Effector memory CD8-positive, alpha-beta T cell (primary cell): ENCODE measurements at regions not wholly inside any gene's neighbourhood (a gene's known extent, or its start where the extent isn't known, plus 50 kb on each side); places are given as distances from the start of the nearest gene placed in this dataset.

ENCODE experiments used
- ATAC-seq: fragments of 150-1000 bp; cut with Tn5 transposase; replicated peaks from 2 replicates; pipeline ENCODE4 v1.10.0; 2021; ENCODE audit warnings: mild to moderate bottlenecking, moderate library complexity
- DNase-seq, 3 experiments: peaks; one replicate each; pipeline ENCODE4 v3.0.0; 2021
- H3K27ac Mint-ChIP-seq, 2 donors: one replicate each; pipeline ENCODE4 v1.8.0; 2022; ENCODE audit warnings: mild to moderate bottlenecking in 2 of 2, mixed read lengths in 2 of 2, moderate library complexity in 2 of 2
- H3K27me3 Mint-ChIP-seq, 2 donors: one replicate each; pipeline ENCODE4 v1.8.0; 2022; ENCODE audit warnings: mixed read lengths in 2 of 2
- H3K36me3 Mint-ChIP-seq: one replicate; pipeline ENCODE4 v1.8.0; 2022; ENCODE audit warnings: mild to moderate bottlenecking, moderate library complexity, mixed read lengths; ENCODE audit not compliant: insufficient read depth
- H3K4me1 Mint-ChIP-seq, 2 donors: one replicate each; pipeline ENCODE4 v1.8.0; 2022; ENCODE audit warnings: low read depth in 2 of 2, mixed read lengths in 2 of 2
- H3K4me3 Mint-ChIP-seq, 2 donors: one replicate each; pipeline ENCODE4 v1.8.0; 2022; ENCODE audit warnings: mild to moderate bottlenecking in 2 of 2, mixed read lengths in 2 of 2, moderate library complexity in 2 of 2
- H3K9me3 Mint-ChIP-seq, 2 donors: one replicate each; pipeline ENCODE4 v1.8.0; 2022; ENCODE audit warnings: mixed read lengths in 2 of 2

DNA sequence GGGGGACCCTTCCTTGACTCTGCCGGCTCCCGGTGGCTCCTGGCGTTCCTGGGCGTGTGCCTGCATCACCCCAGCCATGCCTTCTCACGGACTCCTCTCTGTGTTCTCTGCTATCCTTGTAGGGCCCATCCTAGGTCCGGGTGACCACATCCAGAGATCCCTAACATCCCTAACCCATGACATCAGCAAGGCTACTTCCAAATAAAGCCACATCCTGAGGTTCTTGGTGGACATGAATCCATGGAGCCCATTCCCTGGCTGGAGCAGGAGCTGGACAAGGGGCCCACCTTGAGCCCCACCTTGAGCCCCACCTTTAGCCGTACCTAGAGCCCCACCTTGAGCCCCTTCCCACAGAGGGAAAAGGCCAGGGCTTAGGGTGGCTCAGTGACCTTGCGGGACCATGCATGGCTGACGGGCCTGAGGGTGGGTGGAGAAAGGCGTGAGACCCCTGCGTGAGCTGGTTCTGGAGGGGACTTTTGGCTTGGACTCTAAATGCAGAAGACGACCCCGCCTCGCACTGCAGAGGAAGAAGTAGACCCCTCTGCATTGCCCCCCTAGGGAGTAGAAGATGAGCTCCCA lies 58.5 kb upstream of the INPP5A start:
- H3K27me3 Mint-ChIP-seq = peaks cover 28 to 61% of the 10 kb centered on the region in 2 donors
- no peak overlapping the region for H3K4me3 Mint-ChIP-seq
- H3K36me3 Mint-ChIP-seq = no peaks in the 10 kb centered on the region
- H3K4me1 Mint-ChIP-seq = no peaks in the 10 kb centered on the region
- no peak for DNase-seq
- H3K27ac Mint-ChIP-seq = no peak overlapping the region
- ATAC-seq = no peak
- no peaks in the 10 kb centered on the region for H3K9me3 Mint-ChIP-seq

DNA sequence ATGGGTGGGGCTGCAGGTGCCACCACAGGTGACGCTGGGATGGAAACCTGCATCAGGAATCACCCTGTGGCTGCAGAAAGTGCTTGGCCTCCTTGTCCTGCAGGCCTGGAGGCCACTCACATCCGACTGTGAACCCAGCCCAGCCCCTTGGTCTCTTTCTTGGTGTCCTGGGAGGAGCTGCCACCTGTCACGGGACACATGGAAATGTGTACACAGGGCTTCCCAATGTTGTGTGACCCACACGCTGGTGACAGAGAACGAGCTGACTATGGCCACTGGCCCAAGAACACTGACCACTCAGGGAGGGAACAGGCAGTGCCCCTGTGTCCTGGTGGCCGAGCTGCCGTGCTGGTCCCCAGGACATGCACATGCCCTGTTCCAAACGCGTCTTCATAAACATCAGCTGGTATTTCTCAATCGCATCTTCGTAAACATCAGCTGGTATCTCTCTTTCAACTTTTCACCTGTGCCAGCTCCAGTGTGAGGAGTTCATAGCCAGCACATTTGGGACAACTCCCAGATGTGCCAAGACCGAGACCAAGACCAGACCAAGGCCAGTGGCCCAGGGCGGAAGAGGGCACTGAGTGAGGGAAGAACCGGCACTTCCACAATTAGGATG lies 57.9 kb upstream of the INPP5A start:
- Mint-ChIP-seq H3K27me3 (peaks cover 28 to 62% of the 10 kb centered on the region in 2 donors), H3K9me3 (no peaks in the 10 kb centered on the region), H3K36me3 (no peaks in the 10 kb centered on the region), H3K4me3 (no peak overlapping the region), H3K27ac (no peak overlapping the region), H3K4me1 (no peaks in the 10 kb centered on the region)
- ATAC-seq (no peak), DNase-seq (no peak)

DNA sequence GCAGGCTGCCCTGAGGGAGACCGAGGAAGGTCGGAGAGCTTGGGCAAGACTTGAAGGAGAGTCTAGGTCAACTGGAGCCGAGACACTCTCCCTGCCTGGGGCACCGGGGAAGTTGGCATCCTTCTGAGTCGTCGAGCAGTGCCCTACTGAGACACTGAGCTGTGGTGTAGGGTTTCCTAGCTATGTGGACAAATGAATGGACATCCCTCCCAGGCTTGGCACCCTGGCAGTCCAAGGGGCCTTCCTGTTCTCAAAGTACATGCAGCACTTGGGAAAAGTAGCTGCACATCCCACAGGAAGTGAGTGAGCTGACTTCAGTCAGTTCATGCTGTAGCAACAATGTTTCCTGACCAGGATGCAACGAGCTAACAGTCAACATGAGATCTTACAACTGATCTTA lies 57.2 kb upstream of the INPP5A start:
- no peaks in the 10 kb centered on the region for H3K9me3 Mint-ChIP-seq
- H3K4me1 Mint-ChIP-seq = no peaks in the 10 kb centered on the region
- H3K36me3 Mint-ChIP-seq = no peaks in the 10 kb centered on the region
- ATAC-seq (no peak), DNase-seq (no peak)
- H3K4me3 Mint-ChIP-seq = no peak overlapping the region
- no peak overlapping the region for H3K27ac Mint-ChIP-seq
- peaks cover 28 to 67% of the 10 kb centered on the region in 2 donors for H3K27me3 Mint-ChIP-seq

DNA sequence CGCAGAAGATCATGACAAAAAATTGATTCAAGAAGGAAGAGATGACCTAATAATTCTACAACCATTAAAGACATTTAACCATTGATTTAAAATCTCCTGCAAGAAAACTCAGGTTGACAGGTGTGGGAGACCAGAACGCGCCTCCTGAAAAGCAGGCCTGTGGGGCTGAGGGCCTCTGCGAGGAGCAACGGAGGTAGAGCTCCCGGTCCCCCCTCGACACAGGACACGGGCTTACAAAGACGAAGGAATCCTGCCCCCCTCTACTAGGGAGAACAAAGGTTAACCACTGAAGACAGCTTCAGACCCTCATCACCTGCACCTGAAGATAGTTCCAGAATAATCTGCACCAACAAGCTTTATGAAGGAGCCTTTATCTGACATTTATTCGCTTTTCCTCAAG lies 55.9 kb upstream of the INPP5A start:
- DNase-seq (no peak), ATAC-seq (no peak)
- no peaks in the 10 kb centered on the region for H3K4me1 Mint-ChIP-seq
- no peak overlapping the region for H3K27ac Mint-ChIP-seq
- H3K9me3 Mint-ChIP-seq = no peaks in the 10 kb centered on the region
- H3K27me3 Mint-ChIP-seq = peaks cover 21 to 54% of the 10 kb centered on the region in 2 donors
- H3K36me3 Mint-ChIP-seq = no peaks in the 10 kb centered on the region
- H3K4me3 Mint-ChIP-seq = no peak overlapping the region

DNA sequence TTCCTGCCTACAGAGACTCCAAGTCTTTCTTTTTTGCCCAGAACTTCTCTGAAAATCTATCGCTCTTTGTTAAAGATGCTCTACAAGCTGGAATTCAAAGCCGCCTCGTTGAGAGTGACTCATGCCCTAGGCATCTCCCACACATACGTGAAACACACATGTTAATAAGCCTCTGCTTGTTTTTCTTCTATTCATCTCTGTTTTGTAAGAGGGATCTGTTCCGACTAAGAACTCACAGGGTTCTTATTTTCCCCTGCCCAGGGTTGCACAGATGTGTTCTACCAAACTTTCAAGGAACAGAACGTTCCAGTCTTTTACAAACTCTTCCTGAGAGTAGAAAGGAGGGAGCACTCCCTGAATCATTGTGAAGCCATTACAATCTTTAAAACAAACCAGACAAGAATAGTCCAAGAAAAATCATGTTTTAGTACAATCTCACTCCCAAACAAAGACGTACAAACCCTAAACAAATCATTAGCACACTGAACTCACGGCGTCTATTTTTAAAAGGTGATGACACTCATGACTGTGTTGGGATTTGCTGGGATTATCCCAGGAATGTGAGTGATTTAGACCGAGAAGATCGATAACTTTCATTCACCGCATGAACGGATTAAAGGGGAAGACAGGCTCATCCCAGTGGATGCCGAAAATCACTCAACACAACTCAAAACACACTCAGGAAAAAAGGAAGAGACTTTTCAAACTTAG lies 55.3 kb upstream of the INPP5A start:
- Mint-ChIP-seq H3K4me3 (no peak overlapping the region), H3K9me3 (no peaks in the 10 kb centered on the region), H3K27me3 (peaks cover 21 to 48% of the 10 kb centered on the region in 2 donors), H3K36me3 (no peaks in the 10 kb centered on the region), H3K27ac (peak overlapping the region in 1 of 2 donors; percentile 51), H3K4me1 (no peaks in the 10 kb centered on the region)
- ATAC-seq (no peak), DNase-seq (no peak)

DNA sequence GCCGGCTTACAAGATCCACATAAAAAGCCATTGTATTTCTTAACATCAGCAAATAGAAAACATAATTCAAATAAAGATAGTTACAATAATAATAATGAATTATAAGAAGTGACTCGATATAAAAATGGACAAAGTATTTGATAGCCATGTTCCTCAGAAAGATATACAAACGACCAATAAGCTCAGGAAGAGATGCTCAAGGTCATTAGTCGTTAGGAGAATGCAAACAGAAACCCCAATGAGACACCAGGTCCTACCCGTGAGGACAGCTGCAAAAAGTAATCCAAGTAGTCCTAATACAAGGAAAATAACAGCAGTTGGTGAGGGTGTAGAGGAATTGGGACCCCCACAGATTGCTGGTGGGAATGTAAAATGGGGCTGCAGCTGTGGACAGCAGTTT lies 54.2 kb upstream of the INPP5A start:
- Mint-ChIP-seq H3K27ac (peak overlapping the region in 1 of 2 donors; percentile 51), H3K9me3 (no peaks in the 10 kb centered on the region), H3K4me3 (no peak overlapping the region), H3K27me3 (peaks cover 21 to 43% of the 10 kb centered on the region in 2 donors), H3K4me1 (no peaks in the 10 kb centered on the region), H3K36me3 (no peaks in the 10 kb centered on the region)
- ATAC-seq (no peak), DNase-seq (no peak)

DNA sequence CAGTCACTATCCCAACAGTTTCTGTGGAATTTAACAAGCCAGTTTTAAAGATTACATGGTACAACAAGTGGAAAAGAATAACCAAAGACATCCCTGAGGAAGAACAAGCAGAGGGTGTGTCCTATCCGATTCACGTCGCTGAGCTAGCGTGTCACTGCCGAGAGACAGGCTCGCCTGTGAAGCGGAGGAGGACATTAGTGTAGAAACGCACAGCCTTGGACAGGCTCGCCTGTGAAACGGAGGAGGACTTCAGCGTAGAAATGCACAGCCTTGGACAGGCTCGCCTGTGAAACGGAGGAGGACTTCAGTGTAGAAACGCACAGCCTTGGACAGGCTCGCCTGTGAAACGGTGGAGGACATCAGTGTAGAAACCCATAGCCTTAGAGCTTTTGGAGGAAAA lies 52.7 kb upstream of the INPP5A start:
- no peaks in the 10 kb centered on the region for H3K9me3 Mint-ChIP-seq
- H3K27me3 Mint-ChIP-seq = peaks cover 19 to 28% of the 10 kb centered on the region in 2 donors
- no peaks in the 10 kb centered on the region for H3K4me1 Mint-ChIP-seq
- H3K4me3 Mint-ChIP-seq = no peak overlapping the region
- ATAC-seq = no peak
- H3K36me3 Mint-ChIP-seq = no peaks in the 10 kb centered on the region
- H3K27ac Mint-ChIP-seq = no peak overlapping the region
- no peak for DNase-seq

DNA sequence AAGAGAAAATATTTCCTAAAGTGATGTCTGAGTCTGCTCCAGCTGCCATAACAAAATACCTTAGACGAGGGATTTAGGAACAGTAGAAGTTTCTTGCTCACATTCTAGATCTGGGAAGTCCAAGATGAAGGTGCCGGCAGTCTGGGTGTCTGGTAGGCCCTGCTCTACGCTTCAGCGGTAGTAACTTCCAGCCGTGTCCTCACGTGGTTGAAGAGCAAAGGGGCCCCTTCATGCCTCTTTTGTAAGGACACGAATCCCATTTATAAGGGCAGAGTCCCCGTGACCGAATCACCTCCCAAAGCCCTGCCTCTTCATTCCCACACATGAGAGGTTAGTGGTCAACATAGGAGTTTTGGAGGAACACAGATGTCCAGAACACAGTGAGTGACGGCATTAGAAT lies 52.2 kb upstream of the INPP5A start:
- Mint-ChIP-seq H3K4me3 (no peak overlapping the region), H3K9me3 (no peaks in the 10 kb centered on the region), H3K4me1 (no peaks in the 10 kb centered on the region), H3K27me3 (peaks cover 14 to 23% of the 10 kb centered on the region in 2 donors), H3K27ac (no peak overlapping the region), H3K36me3 (no peaks in the 10 kb centered on the region)
- ATAC-seq = no peak
- DNase-seq = no peak

DNA sequence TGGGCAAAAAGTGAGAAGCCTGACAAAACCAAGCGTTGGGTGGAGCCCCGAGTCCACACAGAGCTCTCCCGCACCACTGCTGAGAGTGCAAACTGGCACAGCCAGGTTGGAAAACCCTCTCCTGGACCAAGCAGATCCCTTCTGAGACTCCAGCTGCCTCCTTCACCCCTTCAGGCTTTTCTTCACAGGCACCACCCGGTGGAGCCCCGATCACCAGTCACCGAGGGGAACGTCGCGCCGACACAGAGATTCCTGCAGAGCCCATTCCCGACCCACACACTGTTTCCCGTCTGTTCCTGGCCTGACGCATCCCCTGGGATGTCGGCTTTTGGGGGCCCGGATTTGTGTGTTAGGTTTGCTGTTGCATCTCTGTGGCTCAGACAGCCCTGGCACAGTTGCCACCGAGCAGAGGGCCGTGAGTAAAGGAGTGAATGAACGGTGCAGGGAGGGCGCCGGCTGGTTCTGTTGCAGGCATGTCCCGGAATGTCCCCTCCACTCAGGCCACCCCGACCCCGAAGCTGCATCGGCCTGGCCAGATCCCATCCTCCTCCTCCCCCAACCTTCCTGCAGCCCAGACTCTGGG lies 51.0 kb upstream of the INPP5A start:
- no peak for ATAC-seq
- Mint-ChIP-seq H3K4me1 (no peaks in the 10 kb centered on the region), H3K9me3 (no peaks in the 10 kb centered on the region), H3K27me3 (peaks cover 7 to 22% of the 10 kb centered on the region in 2 donors), H3K36me3 (no peaks in the 10 kb centered on the region), H3K4me3 (no peak overlapping the region), H3K27ac (no peak overlapping the region)
- no peak for DNase-seq

DNA sequence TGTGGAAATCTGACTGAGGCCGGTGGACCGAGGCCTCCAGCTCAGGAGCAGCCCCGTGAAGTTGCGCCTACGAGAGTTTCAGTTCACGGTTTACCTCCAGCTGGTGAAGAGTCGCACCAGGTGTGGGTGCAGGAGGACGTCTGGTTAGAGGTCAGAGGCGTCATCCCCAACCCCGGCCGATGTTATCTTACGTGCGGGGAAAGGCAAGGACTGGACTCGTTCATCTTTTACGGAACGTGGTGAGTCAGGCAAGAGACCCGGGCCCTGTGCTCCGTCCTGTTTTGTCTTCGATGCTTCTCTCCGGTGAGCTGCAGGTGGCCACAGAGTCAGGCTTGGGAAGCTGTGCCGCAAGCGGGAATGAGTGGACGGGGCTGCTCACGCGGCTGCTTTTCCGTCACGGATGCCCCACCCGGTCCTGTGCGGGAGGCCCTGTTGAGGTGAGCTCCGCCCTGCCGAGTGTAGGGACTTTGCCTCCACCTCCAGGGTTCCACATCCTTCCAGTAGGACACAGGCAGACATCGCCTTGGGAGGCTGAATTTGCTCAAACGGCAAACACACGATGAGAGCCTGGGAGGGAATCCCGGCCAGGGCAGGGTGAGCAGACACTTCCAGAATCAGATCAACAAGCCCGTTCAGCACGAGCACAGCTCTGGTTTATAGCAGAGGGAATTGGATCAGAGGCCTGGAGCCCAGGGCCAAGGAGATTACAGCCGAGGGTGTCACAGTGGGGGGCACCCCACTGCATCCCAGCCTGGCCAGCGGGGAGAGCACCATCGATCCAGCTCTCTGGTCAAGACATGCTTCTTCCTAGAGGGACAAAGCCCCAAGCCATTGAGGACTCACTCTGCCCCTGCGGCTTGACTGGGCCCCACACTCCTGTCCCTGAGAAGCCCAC lies 50.1 kb upstream of the INPP5A start:
- ATAC-seq (no peak), DNase-seq (no peak)
- Mint-ChIP-seq H3K4me1 (no peaks in the 10 kb centered on the region), H3K4me3 (no peak overlapping the region), H3K36me3 (no peaks in the 10 kb centered on the region), H3K9me3 (no peaks in the 10 kb centered on the region), H3K27me3 (peaks cover 2 to 14% of the 10 kb centered on the region in 2 donors), H3K27ac (no peak overlapping the region)
